ENCODE measurements at regions not wholly inside any gene's neighbourhood (a gene's known extent, or its start where the extent isn't known, plus 50 kb on each side); places are given as distances from the start of the nearest gene placed in this dataset.

GRCh38 chr1:192104852-192105251 is 53.4 kb upstream of the RGS18 start:
- H3K9me3 ChIP-seq (ENCODE audit: control insufficient read depth, insufficient read depth, low read length), result no peaks in the 10 kb centered on the region
- no peaks in the 10 kb centered on the region for H4K20me1 ChIP-seq (ENCODE audit: control insufficient read depth, insufficient read depth, low read depth, low read length)
- no peaks in the 10 kb centered on the region for H3K4me1 ChIP-seq (ENCODE audit: control insufficient read depth, low read length)
- H3K27me3 ChIP-seq (ENCODE audit: control insufficient read depth, low read length), result no peaks in the 10 kb centered on the region
- no peak overlapping the region for H3K4me2 ChIP-seq (ENCODE audit: low read length)
- TF ChIP-seq EZH2phosphoT487 (IDR thresholded peaks at IDR 0.05; ENCODE audit: borderline replicate concordance, low read length), result no peak
- no peaks in the 10 kb centered on the region for H3K36me3 ChIP-seq (ENCODE audit: control insufficient read depth, low read length)
- H3K79me2 ChIP-seq (ENCODE audit: control insufficient read depth, low read length), result no peaks in the 10 kb centered on the region
- H3K27ac ChIP-seq (ENCODE audit: low read depth, low read length), result no peak overlapping the region
- H3F3A ChIP-seq (ENCODE audit: control insufficient read depth, insufficient read depth), result no peaks in the 10 kb centered on the region
- H3K4me3 ChIP-seq (ENCODE audit: low read length), result no peak overlapping the region
- H3K9me2 ChIP-seq (replicated peaks; ENCODE audit: control insufficient read depth, low read length), result no peaks in the 10 kb centered on the region

- Histone ChIP-seq H3K4me2 (ENCODE audit: low read length) (no peak overlapping the region), H3K9me2 (replicated peaks; ENCODE audit: control insufficient read depth, low read length) (no peaks in the 10 kb centered on the region), H4K20me1 (ENCODE audit: control insufficient read depth, insufficient read depth, low read depth, low read length) (no peaks in the 10 kb centered on the region), H3K36me3 (ENCODE audit: control insufficient read depth, low read length) (no peaks in the 10 kb centered on the region), H3K4me1 (ENCODE audit: control insufficient read depth, low read length) (no peaks in the 10 kb centered on the region), H3K9me3 (ENCODE audit: control insufficient read depth, insufficient read depth, low read length) (no peaks in the 10 kb centered on the region), H3K4me3 (ENCODE audit: low read length) (no peak overlapping the region), H3K27me3 (ENCODE audit: control insufficient read depth, low read length) (no peaks in the 10 kb centered on the region), H3F3A (ENCODE audit: control insufficient read depth, insufficient read depth) (no peaks in the 10 kb centered on the region), H3K79me2 (ENCODE audit: control insufficient read depth, low read length) (no peaks in the 10 kb centered on the region), H3K27ac (ENCODE audit: low read depth, low read length) (no peak overlapping the region)
- TF ChIP-seq EZH2phosphoT487 (IDR thresholded peaks at IDR 0.05; ENCODE audit: borderline replicate concordance, low read length) (no peak), CTCF (IDR thresholded peaks at IDR 0.05; ENCODE audit: low read depth, low read length, poor library complexity, severe bottlenecking) (no peak)
Observed at GRCh38 chr1:192108161-192108560, 50.1 kb upstream of the RGS18 start.
